ENCODE measurements at regions not wholly inside any gene's neighbourhood (a gene's known extent, or its start where the extent isn't known, plus 50 kb on each side); places are given as distances from the start of the nearest gene placed in this dataset.

DNA sequence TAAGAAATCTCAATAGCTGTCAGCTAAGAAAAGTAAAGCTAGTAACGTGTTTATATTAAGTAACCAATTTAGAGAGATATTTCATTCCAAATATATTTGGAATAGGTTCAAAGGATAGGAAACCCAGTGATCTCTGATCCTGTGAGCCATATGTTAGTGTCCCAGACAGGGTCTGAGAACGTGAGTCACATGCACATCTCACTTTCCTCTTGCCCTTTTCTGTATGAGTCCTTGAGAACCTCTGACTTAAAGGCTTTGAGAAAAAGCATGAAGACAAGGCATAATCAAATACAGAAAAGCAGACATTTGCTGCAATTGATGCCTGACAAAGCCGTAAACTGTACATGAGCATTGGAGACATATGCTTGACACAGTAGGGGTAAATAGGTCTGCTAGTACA, 655.1 kb upstream of the ADGRL3 start:
- no peaks in the 10 kb centered on the region for H3K9me3 Mint-ChIP-seq (ENCODE audit: unreplicated experiment)
- peaks cover 2% of the 10 kb centered on the region for H3K4me1 Mint-ChIP-seq (ENCODE audit: low read depth, unreplicated experiment)
- TF ChIP-seq CTCF (IDR thresholded peaks at IDR 0.05; ENCODE audit: partially characterized antibody, unreplicated experiment) = no peak
- no peaks in the 10 kb centered on the region for H3K27me3 Mint-ChIP-seq (ENCODE audit: unreplicated experiment)
- no peak overlapping the region for H3K27ac Mint-ChIP-seq (ENCODE audit: unreplicated experiment)
- H3K4me3 Mint-ChIP-seq (ENCODE audit: unreplicated experiment) = no peak overlapping the region
- no peak for DNase-seq
- H3K36me3 Mint-ChIP-seq (ENCODE audit: unreplicated experiment) = no peaks in the 10 kb centered on the region

- peak overlapping the region; percentile 99 for H3K27ac Mint-ChIP-seq (ENCODE audit: unreplicated experiment)
- no peak for DNase-seq
- no peak for TF ChIP-seq CTCF (IDR thresholded peaks at IDR 0.05; ENCODE audit: partially characterized antibody, unreplicated experiment)
Measured at GRCh38 chr4:60562334-60562733, 637.8 kb upstream of the ADGRL3 start.

GRCh38 chr4:60565558-60565957, 634.6 kb upstream of the ADGRL3 start:
- no peak for DNase-seq
- H3K4me3 Mint-ChIP-seq (ENCODE audit: unreplicated experiment) = no peak overlapping the region

More at GRCh38 chr4:60562334-60562733, 637.8 kb upstream of the ADGRL3 start:
- Mint-ChIP-seq H3K27me3 (ENCODE audit: unreplicated experiment) (no peaks in the 10 kb centered on the region), H3K36me3 (ENCODE audit: unreplicated experiment) (no peaks in the 10 kb centered on the region), H3K4me3 (ENCODE audit: unreplicated experiment) (peak overlapping the region; percentile 53), H3K9me3 (ENCODE audit: unreplicated experiment) (peaks cover 2% of the 10 kb centered on the region), H3K4me1 (ENCODE audit: low read depth, unreplicated experiment) (peaks cover 19% of the 10 kb centered on the region)

GRCh38 chr4:60575336-60575735, 624.8 kb upstream of the ADGRL3 start:
- H3K27ac Mint-ChIP-seq (ENCODE audit: unreplicated experiment) = no peak overlapping the region
- H3K36me3 Mint-ChIP-seq (ENCODE audit: unreplicated experiment) = no peaks in the 10 kb centered on the region
- H3K27me3 Mint-ChIP-seq (ENCODE audit: unreplicated experiment) = no peaks in the 10 kb centered on the region
- no peak overlapping the region for H3K4me3 Mint-ChIP-seq (ENCODE audit: unreplicated experiment)
- no peak for DNase-seq
- no peak for TF ChIP-seq CTCF (IDR thresholded peaks at IDR 0.05; ENCODE audit: partially characterized antibody, unreplicated experiment)
- no peaks in the 10 kb centered on the region for H3K9me3 Mint-ChIP-seq (ENCODE audit: unreplicated experiment)
- no peaks in the 10 kb centered on the region for H3K4me1 Mint-ChIP-seq (ENCODE audit: low read depth, unreplicated experiment)

More at GRCh38 chr4:60565558-60565957, 634.6 kb upstream of the ADGRL3 start:
- peaks cover 19% of the 10 kb centered on the region for H3K4me1 Mint-ChIP-seq (ENCODE audit: low read depth, unreplicated experiment)
- no peak for TF ChIP-seq CTCF (IDR thresholded peaks at IDR 0.05; ENCODE audit: partially characterized antibody, unreplicated experiment)
- H3K27me3 Mint-ChIP-seq (ENCODE audit: unreplicated experiment) = no peaks in the 10 kb centered on the region
- peaks cover 8% of the 10 kb centered on the region for H3K36me3 Mint-ChIP-seq (ENCODE audit: unreplicated experiment)
- peaks cover 2% of the 10 kb centered on the region for H3K9me3 Mint-ChIP-seq (ENCODE audit: unreplicated experiment)
- H3K27ac Mint-ChIP-seq (ENCODE audit: unreplicated experiment) = no peak overlapping the region

- TF ChIP-seq CTCF (IDR thresholded peaks at IDR 0.05; ENCODE audit: partially characterized antibody, unreplicated experiment) = no peak
- no peak overlapping the region for H3K27ac Mint-ChIP-seq (ENCODE audit: unreplicated experiment)
- no peak for DNase-seq
Measured at GRCh38 chr4:60579335-60579734, 620.8 kb upstream of the ADGRL3 start.

More at GRCh38 chr4:60579335-60579734, 620.8 kb upstream of the ADGRL3 start:
- Mint-ChIP-seq H3K36me3 (ENCODE audit: unreplicated experiment) (no peaks in the 10 kb centered on the region), H3K4me1 (ENCODE audit: low read depth, unreplicated experiment) (no peaks in the 10 kb centered on the region), H3K27me3 (ENCODE audit: unreplicated experiment) (no peaks in the 10 kb centered on the region), H3K9me3 (ENCODE audit: unreplicated experiment) (no peaks in the 10 kb centered on the region), H3K4me3 (ENCODE audit: unreplicated experiment) (no peak overlapping the region)
